HCT116 (cell line): ENCODE measurements at regions not wholly inside any gene's neighbourhood (a gene's known extent, or its start where the extent isn't known, plus 50 kb on each side); places are given as distances from the start of the nearest gene placed in this dataset.
A peak's percentile ranks its signal among the peaks of the same experiment; 100 is the strongest.

Source experiments
- ATAC-seq: fragments of 200-7000 bp; cut with Tn5 transposase; 2 replicates; pipeline ENCODE4 v1.9.1; 2020; ENCODE audit warnings: mild to moderate bottlenecking, moderate library complexity
- BruUV-seq: library from RNA; stranded (reverse); fragments of 400-500 nt; replicated peaks from 2 replicates; lab custom pipeline; 2021; lab: Mats Ljungman, UMichigan
- CTCF ChIA-PET: fragments of 300-600 bp; sonication (Branson Sonifier 250); formaldehyde crosslinking; loops from one replicate; lab custom pipeline; 2021; ENCODE audit warnings: antibody characterized with exemption; lab: Charles Lee
- POLR2A ChIA-PET: fragments of 300-600, 350-600 bp; sonication (Branson Sonifier 250); formaldehyde crosslinking; loops from one replicate; lab custom pipeline; 2021; ENCODE audit warnings: antibody characterized with exemption; lab: Charles Lee
- RAD21 ChIA-PET, 2 experiments: fragments of 300-600 bp; sonication (Branson Sonifier 250); formaldehyde crosslinking; loops; one replicate each; lab custom pipeline; 2023; ENCODE audit warnings: low total read pairs in 2 of 2; ENCODE audit not compliant: uncharacterized antibody in 2 of 2, unreplicated experiment in 2 of 2, low non-redundant PET in 1 of 2; lab: Charles Lee
- DNase-seq: peaks from one replicate; pipeline ENCODE4 v3.0.0-alpha.2; 2010; ENCODE audit warnings: low read depth, low spot score
- H2AFZ ChIP-seq: fragments of 200-600 bp; shearing (Covaris generic), sonication (generic); 2 replicates; pipeline ENCODE4 v1.6.1; 2017; ENCODE audit warnings: low read depth, mixed run types, mixed read lengths, antibody characterized with exemption, low read length; ENCODE audit not compliant: poor library complexity, severe bottlenecking
- H3K27ac ChIP-seq: 2 replicates; pipeline ENCODE4 v1.5.1; 2012; ENCODE audit warnings: low read depth, low read length
- H3K27me3 ChIP-seq: fragments of 200-600 bp; sonication (generic); 2 replicates; pipeline ENCODE4 v1.6.1; 2016; ENCODE audit warnings: mixed run types, low read length, mixed read lengths; ENCODE audit not compliant: insufficient read depth
- H3K36me3 ChIP-seq, 2 experiments: fragments of 200-500 bp in 1 of 2; fragments of 200-600 bp in 1 of 2; sonication (Bioruptor generic) in 1 of 2; sonication (generic) in 1 of 2; 2 replicates each; pipeline versions ENCODE4 v1.5.1 to v1.6.1; 2014 to 2016; ENCODE audit warnings: low read length in 2 of 2, inconsistent platforms in 1 of 2, mixed read lengths in 1 of 2, mixed run types in 1 of 2; ENCODE audit not compliant: insufficient read depth in 2 of 2, control insufficient read depth in 1 of 2
- H3K4me1 ChIP-seq, 2 experiments: fragments of 200-600 bp in 1 of 2; sonication (generic) in 1 of 2; 2 replicates each; pipeline versions ENCODE4 v1.5.1 to v1.6.1; 2012 to 2017; ENCODE audit warnings: low read length in 2 of 2, inconsistent platforms in 1 of 2, mild to moderate bottlenecking in 1 of 2, mixed read lengths in 1 of 2, mixed run types in 1 of 2, moderate library complexity in 1 of 2; ENCODE audit not compliant: insufficient read depth in 2 of 2, control insufficient read depth in 1 of 2
- H3K4me2 ChIP-seq: fragments of 200-600 bp; sonication (generic); 2 replicates; pipeline ENCODE4 v1.6.1; 2017; ENCODE audit warnings: mixed run types, low read length, mixed read lengths
- H3K4me3 ChIP-seq, 2 experiments: fragments of 200-600 bp in 1 of 2; sonication (generic) in 1 of 2; replicated peaks in 1 of 2; 2 replicates each; pipeline ENCODE4 v1.5.1; 2011 to 2016; ENCODE audit warnings: low read length in 2 of 2, control low read depth in 1 of 2, low read depth in 1 of 2, mild to moderate bottlenecking in 1 of 2, mixed read lengths in 1 of 2, mixed run types in 1 of 2
- H3K79me2 ChIP-seq: fragments of 200-600 bp; sonication (generic); 2 replicates; pipeline ENCODE4 v1.6.1; 2017; ENCODE audit warnings: mild to moderate bottlenecking, mixed run types, low read length, moderate library complexity, mixed read lengths; ENCODE audit not compliant: insufficient read depth
- H3K9ac ChIP-seq: fragments of 200-600 bp; sonication (generic); 2 replicates; pipeline ENCODE4 v1.6.1; 2016; ENCODE audit warnings: low read length, mixed read lengths
- H3K9me2 ChIP-seq: fragments of 200-600 bp; sonication (generic), shearing (Covaris generic); 2 replicates; pipeline ENCODE4 v1.6.1; 2017; ENCODE audit warnings: mixed run types, mild to moderate bottlenecking, moderate library complexity; ENCODE audit not compliant: insufficient read depth
- H3K9me3 ChIP-seq, 2 experiments: fragments of 200-500 bp in 1 of 2; fragments of 200-600 bp in 1 of 2; sonication (Bioruptor generic) in 1 of 2; sonication (generic) in 1 of 2; 2 replicates each; pipeline ENCODE4 v1.6.1; 2014 to 2017; ENCODE audit warnings: low read length in 2 of 2, mixed read lengths in 2 of 2, inconsistent platforms in 1 of 2, low read depth in 1 of 2, mild to moderate bottlenecking in 1 of 2, mixed run types in 1 of 2, moderate library complexity in 1 of 2; ENCODE audit not compliant: control insufficient read depth in 1 of 2, insufficient read depth in 1 of 2
- H4K20me1 ChIP-seq: fragments of 200-600 bp; sonication (generic), shearing (Covaris generic); 2 replicates; pipeline ENCODE4 v1.6.1; 2017; ENCODE audit warnings: mixed run types, mild to moderate bottlenecking, moderate library complexity; ENCODE audit not compliant: insufficient read depth
- CBX3 ChIP-seq: IDR thresholded peaks from 2 replicates; pipeline ENCODE4 v1.6.1; 2012; ENCODE audit warnings: low read depth
- CEBPB ChIP-seq: IDR thresholded peaks from 2 replicates; pipeline ENCODE4 v1.6.1; 2012; ENCODE audit warnings: low read depth
- EGR1 ChIP-seq: IDR thresholded peaks from 2 replicates; pipeline ENCODE4 v1.6.1; 2012; ENCODE audit warnings: low read depth
- ELF1 ChIP-seq: IDR thresholded peaks from 2 replicates; pipeline ENCODE4 v1.6.1; 2012; ENCODE audit warnings: low read depth, borderline replicate concordance
- EZH2 ChIP-seq: fragments of 200-600 bp; sonication (generic); IDR thresholded peaks from 2 replicates; pipeline ENCODE4 v1.6.1; 2017; ENCODE audit warnings: antibody characterized with exemption, mixed run types
- EZH2phosphoT487 ChIP-seq: fragments of 200-600 bp; IDR thresholded peaks from 2 replicates; pipeline ENCODE4 v1.6.1; 2018; ENCODE audit warnings: antibody characterized with exemption, borderline replicate concordance
- FOSL1 ChIP-seq: IDR thresholded peaks from 2 replicates; pipeline ENCODE4 v1.6.1; 2012; ENCODE audit warnings: low read depth
- JUND ChIP-seq: IDR thresholded peaks from 2 replicates; pipeline ENCODE4 v1.6.1; 2012
- POLR2A ChIP-seq: IDR thresholded peaks from 2 replicates; pipeline ENCODE4 v1.7.0; 2011; ENCODE audit warnings: borderline replicate concordance; ENCODE audit not compliant: insufficient read depth, insufficient read length; ENCODE audit errors: extremely low read depth
- RAD21 ChIP-seq: IDR thresholded peaks from 2 replicates; pipeline ENCODE4 v1.6.1; 2012; ENCODE audit warnings: low read depth, mild to moderate bottlenecking
- SIN3A ChIP-seq: IDR thresholded peaks from 2 replicates; pipeline ENCODE4 v1.6.1; 2012; ENCODE audit warnings: low read depth
- SP1 ChIP-seq: IDR thresholded peaks from 2 replicates; pipeline ENCODE4 v1.6.1; 2012; ENCODE audit warnings: low read depth
- YY1 ChIP-seq: IDR thresholded peaks from 2 replicates; pipeline ENCODE4 v1.6.1; 2011; ENCODE audit warnings: low read length, low read depth, moderate library complexity, mild to moderate bottlenecking; ENCODE audit not compliant: insufficient replicate concordance; ENCODE audit errors: extremely low read depth
- ZNF274 ChIP-seq: fragments of 200-500 bp; sonication (Bioruptor generic); IDR thresholded peaks from 2 replicates; pipeline ENCODE4 v1.6.1; 2014; ENCODE audit warnings: mild to moderate bottlenecking, low read depth, low read length, inconsistent platforms
- intact Hi-C: fragments of 100-400 bp; cut with micrococcal nuclease; formaldehyde crosslinking; loops from 2 replicates; pipeline ENCODE4 v1.10.0; 2022
- TF ChIP-seq, protein P1 (sequence below): IDR thresholded peaks from 2 replicates; pipeline ENCODE4 v1.6.1; 2012
- TF ChIP-seq, protein P2 (sequence below): IDR thresholded peaks from 2 replicates; pipeline ENCODE4 v1.6.1; 2012
- TF ChIP-seq, protein P3 (sequence below): IDR thresholded peaks from 2 replicates; pipeline ENCODE4 v1.6.1; 2011; ENCODE audit warnings: mild to moderate bottlenecking, low read length, moderate library complexity; ENCODE audit not compliant: insufficient replicate concordance; ENCODE audit errors: extremely low read depth
- TF ChIP-seq, protein P4 (sequence below), 3 experiments: fragments of 200-600 bp in 1 of 3; sonication (generic) in 1 of 3; IDR thresholded peaks in 2 of 3; conservative IDR thresholded peaks in 1 of 3; 2 replicates each; pipeline ENCODE4 v1.5.1; 2012 to 2017; ENCODE audit warnings: low read depth in 2 of 3, low read length in 2 of 3, antibody characterized with exemption in 1 of 3, borderline replicate concordance in 1 of 3, control low read depth in 1 of 3, mild to moderate bottlenecking in 1 of 3, mixed read lengths in 1 of 3, mixed run types in 1 of 3, moderate library complexity in 1 of 3; ENCODE audit not compliant: insufficient read depth in 1 of 3
- TF ChIP-seq, protein P5 (sequence below): IDR thresholded peaks from 2 replicates; pipeline ENCODE4 v1.6.1; 2012; ENCODE audit warnings: low read depth

DNA sequence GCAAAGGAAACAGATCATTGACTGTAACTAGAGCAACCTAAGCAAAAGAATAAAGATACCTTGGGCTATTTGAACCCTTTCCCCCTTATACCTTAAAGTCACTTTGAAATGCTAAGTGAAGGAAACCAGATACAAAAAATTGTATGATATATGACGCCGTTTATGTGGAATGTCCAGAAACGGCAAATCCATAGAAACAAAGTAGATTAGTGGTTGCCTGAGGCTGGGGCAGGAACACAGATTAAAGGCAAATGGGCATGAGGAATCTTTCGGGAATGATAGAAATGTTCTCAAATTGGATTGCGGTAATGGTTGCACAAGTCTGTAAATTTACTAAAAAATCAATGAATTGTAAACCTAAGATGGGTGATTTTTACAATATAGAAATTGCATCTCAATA, 160.1 kb upstream of the CCDC54 start (continued):
- TF ChIP-seq ZNF274, result no peak
- peak; percentile 93 for TF ChIP-seq JUND
- peak; percentile 86 for TF ChIP-seq FOSL1

DNA sequence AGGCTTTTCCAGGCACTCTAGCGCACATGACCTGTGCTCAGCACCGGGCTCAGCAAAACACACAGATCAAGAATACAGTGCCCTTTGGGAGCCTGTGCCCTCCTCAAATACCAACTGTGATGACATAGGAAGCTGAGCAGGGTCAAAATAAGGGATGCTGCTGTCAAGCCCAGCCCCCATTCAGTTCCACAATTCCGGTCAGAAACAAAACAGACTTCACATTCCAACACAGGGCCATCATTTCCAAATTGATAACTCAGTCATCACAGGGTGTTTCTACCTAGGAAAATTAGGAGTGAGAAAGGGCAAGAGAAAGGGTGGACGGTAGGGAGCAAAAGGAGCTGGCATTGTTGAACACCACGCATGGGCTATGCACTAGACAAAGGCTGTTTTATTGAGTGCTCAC, 158.4 kb upstream of the CCDC54 start:
- no peaks in the 10 kb centered on the region for H3K79me2 ChIP-seq
- DNase-seq (no peak), ATAC-seq (no peak)
- ChIA-PET RAD21 (no interaction called here), CTCF (interaction anchor here (1.1 to 1.8 kb wide), 2 partner anchors 13 to 17 kb away, joined by 4 to 7 read pairs; no protein-coding TSS in a partner anchor), POLR2A (no interaction called here)
- H3K4me2 ChIP-seq, result no peak overlapping the region
- H3K9me3 ChIP-seq, result no peaks in the 10 kb centered on the region
- intact Hi-C loops, result no loop called here
- peak overlapping the region; percentile 10 for H2AFZ ChIP-seq
- no peaks in the 10 kb centered on the region for H3K36me3 ChIP-seq
- H3K27me3 ChIP-seq, result no peaks in the 10 kb centered on the region
- TF ChIP-seq CEBPB (no peak), EGR1 (no peak), FOSL1 (no peak), ELF1 (no peak), SIN3A (no peak), EZH2 (no peak), YY1 (no peak), SP1 (no peak), POLR2A (no peak), RAD21 (no peak), EZH2phosphoT487 (no peak), JUND (no peak), CBX3 (no peak)
- TF ChIP-seq, protein P1, sequence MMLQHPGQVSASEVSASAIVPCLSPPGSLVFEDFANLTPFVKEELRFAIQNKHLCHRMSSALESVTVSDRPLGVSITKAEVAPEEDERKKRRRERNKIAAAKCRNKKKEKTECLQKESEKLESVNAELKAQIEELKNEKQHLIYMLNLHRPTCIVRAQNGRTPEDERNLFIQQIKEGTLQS, result no peak
- TF ChIP-seq, protein P2, sequence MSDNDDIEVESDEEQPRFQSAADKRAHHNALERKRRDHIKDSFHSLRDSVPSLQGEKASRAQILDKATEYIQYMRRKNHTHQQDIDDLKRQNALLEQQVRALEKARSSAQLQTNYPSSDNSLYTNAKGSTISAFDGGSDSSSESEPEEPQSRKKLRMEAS, result no peak
- TF ChIP-seq, protein P3, sequence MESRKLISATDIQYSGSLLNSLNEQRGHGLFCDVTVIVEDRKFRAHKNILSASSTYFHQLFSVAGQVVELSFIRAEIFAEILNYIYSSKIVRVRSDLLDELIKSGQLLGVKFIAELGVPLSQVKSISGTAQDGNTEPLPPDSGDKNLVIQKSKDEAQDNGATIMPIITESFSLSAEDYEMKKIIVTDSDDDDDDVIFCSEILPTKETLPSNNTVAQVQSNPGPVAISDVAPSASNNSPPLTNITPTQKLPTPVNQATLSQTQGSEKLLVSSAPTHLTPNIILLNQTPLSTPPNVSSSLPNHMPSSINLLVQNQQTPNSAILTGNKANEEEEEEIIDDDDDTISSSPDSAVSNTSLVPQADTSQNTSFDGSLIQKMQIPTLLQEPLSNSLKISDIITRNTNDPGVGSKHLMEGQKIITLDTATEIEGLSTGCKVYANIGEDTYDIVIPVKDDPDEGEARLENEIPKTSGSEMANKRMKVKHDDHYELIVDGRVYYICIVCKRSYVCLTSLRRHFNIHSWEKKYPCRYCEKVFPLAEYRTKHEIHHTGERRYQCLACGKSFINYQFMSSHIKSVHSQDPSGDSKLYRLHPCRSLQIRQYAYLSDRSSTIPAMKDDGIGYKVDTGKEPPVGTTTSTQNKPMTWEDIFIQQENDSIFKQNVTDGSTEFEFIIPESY, result no peak
- TF ChIP-seq, protein P4, sequence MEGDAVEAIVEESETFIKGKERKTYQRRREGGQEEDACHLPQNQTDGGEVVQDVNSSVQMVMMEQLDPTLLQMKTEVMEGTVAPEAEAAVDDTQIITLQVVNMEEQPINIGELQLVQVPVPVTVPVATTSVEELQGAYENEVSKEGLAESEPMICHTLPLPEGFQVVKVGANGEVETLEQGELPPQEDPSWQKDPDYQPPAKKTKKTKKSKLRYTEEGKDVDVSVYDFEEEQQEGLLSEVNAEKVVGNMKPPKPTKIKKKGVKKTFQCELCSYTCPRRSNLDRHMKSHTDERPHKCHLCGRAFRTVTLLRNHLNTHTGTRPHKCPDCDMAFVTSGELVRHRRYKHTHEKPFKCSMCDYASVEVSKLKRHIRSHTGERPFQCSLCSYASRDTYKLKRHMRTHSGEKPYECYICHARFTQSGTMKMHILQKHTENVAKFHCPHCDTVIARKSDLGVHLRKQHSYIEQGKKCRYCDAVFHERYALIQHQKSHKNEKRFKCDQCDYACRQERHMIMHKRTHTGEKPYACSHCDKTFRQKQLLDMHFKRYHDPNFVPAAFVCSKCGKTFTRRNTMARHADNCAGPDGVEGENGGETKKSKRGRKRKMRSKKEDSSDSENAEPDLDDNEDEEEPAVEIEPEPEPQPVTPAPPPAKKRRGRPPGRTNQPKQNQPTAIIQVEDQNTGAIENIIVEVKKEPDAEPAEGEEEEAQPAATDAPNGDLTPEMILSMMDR (IDR thresholded peaks at IDR 0.05 in 2 of 3, conservative IDR thresholded peaks at IDR 0.05 in 1 of 3; ENCODE audit: borderline replicate concordance in 1 of 3, insufficient read depth in 1 of 3, low read depth in 2 of 3, low read length in 2 of 3), result no peak
- TF ChIP-seq, protein P5, sequence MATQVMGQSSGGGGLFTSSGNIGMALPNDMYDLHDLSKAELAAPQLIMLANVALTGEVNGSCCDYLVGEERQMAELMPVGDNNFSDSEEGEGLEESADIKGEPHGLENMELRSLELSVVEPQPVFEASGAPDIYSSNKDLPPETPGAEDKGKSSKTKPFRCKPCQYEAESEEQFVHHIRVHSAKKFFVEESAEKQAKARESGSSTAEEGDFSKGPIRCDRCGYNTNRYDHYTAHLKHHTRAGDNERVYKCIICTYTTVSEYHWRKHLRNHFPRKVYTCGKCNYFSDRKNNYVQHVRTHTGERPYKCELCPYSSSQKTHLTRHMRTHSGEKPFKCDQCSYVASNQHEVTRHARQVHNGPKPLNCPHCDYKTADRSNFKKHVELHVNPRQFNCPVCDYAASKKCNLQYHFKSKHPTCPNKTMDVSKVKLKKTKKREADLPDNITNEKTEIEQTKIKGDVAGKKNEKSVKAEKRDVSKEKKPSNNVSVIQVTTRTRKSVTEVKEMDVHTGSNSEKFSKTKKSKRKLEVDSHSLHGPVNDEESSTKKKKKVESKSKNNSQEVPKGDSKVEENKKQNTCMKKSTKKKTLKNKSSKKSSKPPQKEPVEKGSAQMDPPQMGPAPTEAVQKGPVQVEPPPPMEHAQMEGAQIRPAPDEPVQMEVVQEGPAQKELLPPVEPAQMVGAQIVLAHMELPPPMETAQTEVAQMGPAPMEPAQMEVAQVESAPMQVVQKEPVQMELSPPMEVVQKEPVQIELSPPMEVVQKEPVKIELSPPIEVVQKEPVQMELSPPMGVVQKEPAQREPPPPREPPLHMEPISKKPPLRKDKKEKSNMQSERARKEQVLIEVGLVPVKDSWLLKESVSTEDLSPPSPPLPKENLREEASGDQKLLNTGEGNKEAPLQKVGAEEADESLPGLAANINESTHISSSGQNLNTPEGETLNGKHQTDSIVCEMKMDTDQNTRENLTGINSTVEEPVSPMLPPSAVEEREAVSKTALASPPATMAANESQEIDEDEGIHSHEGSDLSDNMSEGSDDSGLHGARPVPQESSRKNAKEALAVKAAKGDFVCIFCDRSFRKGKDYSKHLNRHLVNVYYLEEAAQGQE, result no peak
- BruUV-seq, result no TSS peak
- H3K4me3 ChIP-seq, result no peak overlapping the region
- no peaks in the 10 kb centered on the region for H3K9me2 ChIP-seq
- no peak overlapping the region for H3K9ac ChIP-seq
- peaks cover 29 to 39% of the 10 kb centered on the region in 2 experiments for H3K4me1 ChIP-seq
- H3K27ac ChIP-seq, result no peak overlapping the region
- H4K20me1 ChIP-seq, result no peaks in the 10 kb centered on the region
